ENCODE measurements at regions not wholly inside any gene's neighbourhood (a gene's known extent, or its start where the extent isn't known, plus 50 kb on each side); places are given as distances from the start of the nearest gene placed in this dataset.

- TF ChIP-seq ZNF462 (CRISPR knock-in tag; IDR thresholded peaks at IDR 0.05) (no peak), NANOG (IDR thresholded peaks at IDR 0.05; ENCODE audit: borderline replicate concordance) (no peak)
Observed at GRCh38 chr22:47298017-47298785, 535.8 kb downstream of the TBC1D22A start (continued).

GRCh38 chr22:47297261-47298016, 535.0 kb downstream of the TBC1D22A start:
- no peak overlapping the region for H3K4me3 ChIP-seq
- no peaks in the 10 kb centered on the region for H3K4me1 Mint-ChIP-seq
- H3F3A ChIP-seq (replicated peaks; ENCODE audit: low read depth): no peaks in the 10 kb centered on the region
- H3K27ac Mint-ChIP-seq: no peak overlapping the region
- peaks cover 70% of the 10 kb centered on the region for H3K36me3 Mint-ChIP-seq (ENCODE audit: low read depth)
- H3K9me2 ChIP-seq (ENCODE audit: insufficient read depth): no peaks in the 10 kb centered on the region
- peaks cover 80% of the 10 kb centered on the region; the same call in 2 of the 3 replicates for H3K9me3 Mint-ChIP-seq
- H3K27ac ChIP-seq (ENCODE audit: low read depth): no peak overlapping the region
- no peaks in the 10 kb centered on the region for H4K20me1 ChIP-seq (replicated peaks; ENCODE audit: insufficient read depth)
- H3K4me1 ChIP-seq (ENCODE audit: insufficient read depth): no peaks in the 10 kb centered on the region
- H3K27me3 ChIP-seq (ENCODE audit: insufficient read depth): no peaks in the 10 kb centered on the region
- no peak overlapping the region for H3K4me2 ChIP-seq
- no peak overlapping the region for H2AFZ ChIP-seq
- H3K79me2 ChIP-seq (replicated peaks; ENCODE audit: insufficient read depth): no peaks in the 10 kb centered on the region
- H3K27me3 Mint-ChIP-seq (ENCODE audit: insufficient read depth, low read depth, poor library complexity): peaks cover 8% of the 10 kb centered on the region
- DNase-seq (ENCODE audit: low spot score): no peak
- no peak for ATAC-seq
- no peak overlapping the region for H3K4me3 Mint-ChIP-seq
- no peaks in the 10 kb centered on the region for H3K36me3 ChIP-seq (ENCODE audit: insufficient read depth)
- TF ChIP-seq ZNF462 (CRISPR knock-in tag; IDR thresholded peaks at IDR 0.05): no peak
- TF ChIP-seq, protein P1, sequence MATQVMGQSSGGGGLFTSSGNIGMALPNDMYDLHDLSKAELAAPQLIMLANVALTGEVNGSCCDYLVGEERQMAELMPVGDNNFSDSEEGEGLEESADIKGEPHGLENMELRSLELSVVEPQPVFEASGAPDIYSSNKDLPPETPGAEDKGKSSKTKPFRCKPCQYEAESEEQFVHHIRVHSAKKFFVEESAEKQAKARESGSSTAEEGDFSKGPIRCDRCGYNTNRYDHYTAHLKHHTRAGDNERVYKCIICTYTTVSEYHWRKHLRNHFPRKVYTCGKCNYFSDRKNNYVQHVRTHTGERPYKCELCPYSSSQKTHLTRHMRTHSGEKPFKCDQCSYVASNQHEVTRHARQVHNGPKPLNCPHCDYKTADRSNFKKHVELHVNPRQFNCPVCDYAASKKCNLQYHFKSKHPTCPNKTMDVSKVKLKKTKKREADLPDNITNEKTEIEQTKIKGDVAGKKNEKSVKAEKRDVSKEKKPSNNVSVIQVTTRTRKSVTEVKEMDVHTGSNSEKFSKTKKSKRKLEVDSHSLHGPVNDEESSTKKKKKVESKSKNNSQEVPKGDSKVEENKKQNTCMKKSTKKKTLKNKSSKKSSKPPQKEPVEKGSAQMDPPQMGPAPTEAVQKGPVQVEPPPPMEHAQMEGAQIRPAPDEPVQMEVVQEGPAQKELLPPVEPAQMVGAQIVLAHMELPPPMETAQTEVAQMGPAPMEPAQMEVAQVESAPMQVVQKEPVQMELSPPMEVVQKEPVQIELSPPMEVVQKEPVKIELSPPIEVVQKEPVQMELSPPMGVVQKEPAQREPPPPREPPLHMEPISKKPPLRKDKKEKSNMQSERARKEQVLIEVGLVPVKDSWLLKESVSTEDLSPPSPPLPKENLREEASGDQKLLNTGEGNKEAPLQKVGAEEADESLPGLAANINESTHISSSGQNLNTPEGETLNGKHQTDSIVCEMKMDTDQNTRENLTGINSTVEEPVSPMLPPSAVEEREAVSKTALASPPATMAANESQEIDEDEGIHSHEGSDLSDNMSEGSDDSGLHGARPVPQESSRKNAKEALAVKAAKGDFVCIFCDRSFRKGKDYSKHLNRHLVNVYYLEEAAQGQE (IDR thresholded peaks at IDR 0.05; ENCODE audit: unreplicated experiment): no peak

Measured in GM23338 (cell line).